ENCODE measurements at regions not wholly inside any gene's neighbourhood (a gene's known extent, or its start where the extent isn't known, plus 50 kb on each side); places are given as distances from the start of the nearest gene placed in this dataset.

DNA sequence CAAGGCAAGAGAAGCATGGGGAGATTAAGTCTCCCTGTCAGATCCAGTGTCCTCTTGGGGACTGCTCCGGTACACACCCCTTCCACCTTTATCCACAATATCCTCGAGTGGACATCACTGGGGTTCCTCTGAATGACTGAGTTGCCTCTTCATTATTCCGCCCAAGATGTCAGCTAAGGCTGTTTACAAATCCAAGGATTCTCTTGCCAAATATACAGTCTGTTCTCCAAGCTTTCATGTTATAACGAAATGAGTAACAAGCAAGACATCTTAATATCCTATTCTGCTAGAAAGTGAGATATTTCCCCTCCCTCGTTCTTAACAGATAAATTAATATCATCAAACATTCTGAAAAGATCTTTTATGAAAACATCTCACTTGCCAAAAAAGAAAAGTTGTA, 314.1 kb upstream of the IRX5 start:
- no peak for DNase-seq

DNA sequence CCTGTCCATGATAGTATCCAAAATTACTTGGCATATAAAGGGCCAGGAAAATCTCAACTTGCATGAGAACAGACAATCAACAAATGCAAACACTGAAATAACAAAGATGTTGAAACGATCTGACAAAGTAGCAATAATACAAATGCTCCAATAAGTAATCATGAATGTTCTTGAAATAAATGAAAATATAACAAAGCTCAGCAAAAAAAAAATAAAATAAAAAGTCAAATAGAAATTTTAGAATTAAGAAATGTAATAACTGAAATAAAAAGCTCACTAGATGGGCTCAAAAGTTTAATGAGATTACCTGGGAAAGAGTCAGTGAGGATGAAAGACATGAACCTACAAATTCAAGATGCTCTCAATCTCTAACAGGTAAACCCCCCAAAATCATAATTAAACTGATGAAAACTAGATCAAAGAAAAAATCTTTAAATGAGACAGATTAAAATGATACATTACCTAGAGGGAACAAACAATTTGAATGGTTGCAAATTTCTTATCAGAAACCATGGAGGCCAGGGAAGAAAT, 319.0 kb upstream of the IRX3 start:
- DNase-seq, result no peak

- no peak for DNase-seq
These were observed 316.1 kb upstream of the IRX3 start for GRCh38 chr16:54602666-54603065.

DNA sequence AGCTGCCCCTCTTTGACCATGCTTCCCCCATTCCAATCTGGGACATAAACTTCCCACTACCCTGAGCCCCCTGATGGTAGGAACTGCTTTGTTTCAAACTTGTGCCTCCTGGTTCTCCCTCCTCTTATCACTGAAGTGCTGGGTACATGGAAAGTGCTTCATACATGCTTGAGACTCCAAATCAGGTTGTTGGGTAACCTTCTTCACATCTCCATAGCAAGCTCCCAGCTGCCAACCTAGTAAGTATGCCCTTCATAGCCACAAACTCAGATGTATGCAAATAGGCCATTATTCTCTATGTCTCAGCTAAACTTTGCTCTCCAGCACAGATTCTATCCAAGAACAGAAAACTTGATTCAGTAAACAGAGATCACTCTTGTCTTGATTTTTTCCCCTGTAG, 310.6 kb upstream of the IRX3 start:
- DNase-seq, result no peak

GRCh38 chr16:54595621-54596020, 309.0 kb upstream of the IRX3 start:
- no peak for DNase-seq

DNA sequence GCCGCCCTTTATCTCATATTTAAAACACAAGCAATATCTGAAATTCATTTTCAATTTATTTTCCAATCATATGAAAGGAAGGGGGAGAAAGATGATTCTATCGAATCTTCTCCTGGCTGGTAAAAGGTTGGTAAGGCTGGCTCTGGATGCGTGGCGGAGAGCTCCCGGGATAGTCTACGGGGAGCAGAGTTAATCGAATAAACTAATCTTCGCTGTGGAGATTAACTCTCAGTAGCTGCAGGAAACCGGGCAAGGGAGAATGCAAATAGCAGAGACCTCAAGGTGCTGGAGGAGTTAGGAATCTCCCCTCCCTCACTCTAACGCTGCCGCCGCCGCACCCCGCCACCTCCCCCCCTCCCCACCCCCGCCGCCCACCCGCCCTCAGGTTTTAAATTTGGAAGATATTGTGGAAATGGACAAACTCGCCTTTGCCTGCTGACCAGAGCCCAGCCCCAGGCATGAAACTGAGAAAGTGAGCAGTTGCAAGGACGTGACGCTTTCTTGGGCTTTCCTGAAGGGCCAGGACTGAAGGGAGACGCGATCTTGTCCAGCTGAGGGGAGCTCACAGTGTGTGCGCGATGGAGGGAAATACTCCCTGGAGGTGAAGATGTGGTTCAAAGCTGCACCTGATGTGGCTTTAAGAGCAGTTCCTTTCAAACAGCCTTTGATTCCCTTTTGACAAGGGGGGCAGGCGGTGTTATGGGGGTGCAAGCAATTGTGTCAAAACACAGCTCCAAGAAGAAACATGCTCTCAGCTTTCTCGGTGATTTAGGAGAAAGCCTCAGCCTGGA, 308.2 kb upstream of the IRX3 start:
- DNase-seq, result no peak

DNA sequence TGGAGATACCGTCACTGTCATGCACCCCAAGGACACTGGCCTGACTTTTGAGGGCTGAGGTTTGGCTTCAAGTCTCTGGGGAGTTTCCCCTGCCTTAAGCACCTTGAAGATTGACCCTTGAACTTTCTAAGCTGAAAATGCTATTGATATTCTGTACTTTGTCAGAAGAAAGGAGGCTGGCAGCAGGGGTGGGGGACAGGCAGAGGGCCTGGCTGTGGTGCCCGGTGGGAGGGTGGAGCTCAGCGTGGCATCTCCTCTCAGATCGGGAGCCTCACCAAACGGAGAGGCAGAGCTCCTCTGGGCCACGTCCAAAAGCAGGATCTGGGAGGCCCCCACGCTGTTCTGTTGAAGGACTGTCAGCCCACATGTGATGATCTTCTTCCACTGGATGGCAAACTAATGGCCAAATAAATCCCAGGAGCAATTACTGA, 305.2 kb upstream of the IRX3 start:
- DNase-seq, result no peak

DNA sequence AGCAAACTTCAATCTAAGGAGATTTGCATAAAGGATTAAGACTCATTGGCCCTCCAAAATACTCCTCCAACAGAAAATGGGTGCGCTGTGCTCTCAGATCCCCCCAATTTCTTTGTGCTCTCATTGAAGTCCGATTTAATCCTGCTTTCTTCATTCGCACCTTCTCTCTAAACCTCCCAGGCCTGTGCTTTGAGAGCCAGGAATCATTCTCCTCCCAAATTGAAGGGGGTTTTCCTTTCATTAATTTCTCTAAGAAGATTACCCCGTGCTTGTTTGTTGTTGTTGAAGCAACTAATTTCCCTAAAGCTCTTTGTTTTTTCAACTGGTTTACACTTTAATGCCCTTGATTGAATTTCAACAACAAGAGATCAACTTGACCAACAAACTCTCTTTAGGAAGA, 304.2 kb upstream of the IRX3 start:
- no peak for DNase-seq

DNA sequence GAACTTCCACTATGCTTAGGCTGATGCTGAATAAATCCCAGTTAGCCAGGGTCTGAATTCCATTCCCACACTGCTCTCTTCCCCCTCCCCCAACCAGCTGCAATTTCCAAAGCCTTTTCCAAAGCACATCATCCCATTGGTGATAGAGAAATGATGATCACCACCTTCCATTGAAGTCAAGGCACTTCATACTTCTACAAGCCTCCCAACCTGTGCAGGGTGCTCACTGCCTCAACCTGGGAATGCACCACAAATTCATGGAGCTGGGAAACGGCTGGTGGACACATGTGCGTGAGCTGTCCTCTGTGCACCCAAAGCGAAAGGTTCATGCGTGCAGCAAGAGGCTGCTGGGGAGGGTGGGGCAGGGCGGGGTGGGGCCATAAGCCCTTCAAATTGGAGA, 302.7 kb upstream of the IRX3 start:
- DNase-seq, result no peak

- DNase-seq, result no peak
These were observed 301.4 kb upstream of the IRX3 start for GRCh38 chr16:54588026-54588425.

GRCh38 chr16:54587176-54587515, 300.6 kb upstream of the IRX3 start:
- no peak for DNase-seq

- DNase-seq, result no peak
These were observed 300.0 kb upstream of the IRX3 start for GRCh38 chr16:54586474-54587175.

- DNase-seq, result no peak
These were observed 299.4 kb upstream of the IRX3 start for GRCh38 chr16:54585998-54586340.

DNA sequence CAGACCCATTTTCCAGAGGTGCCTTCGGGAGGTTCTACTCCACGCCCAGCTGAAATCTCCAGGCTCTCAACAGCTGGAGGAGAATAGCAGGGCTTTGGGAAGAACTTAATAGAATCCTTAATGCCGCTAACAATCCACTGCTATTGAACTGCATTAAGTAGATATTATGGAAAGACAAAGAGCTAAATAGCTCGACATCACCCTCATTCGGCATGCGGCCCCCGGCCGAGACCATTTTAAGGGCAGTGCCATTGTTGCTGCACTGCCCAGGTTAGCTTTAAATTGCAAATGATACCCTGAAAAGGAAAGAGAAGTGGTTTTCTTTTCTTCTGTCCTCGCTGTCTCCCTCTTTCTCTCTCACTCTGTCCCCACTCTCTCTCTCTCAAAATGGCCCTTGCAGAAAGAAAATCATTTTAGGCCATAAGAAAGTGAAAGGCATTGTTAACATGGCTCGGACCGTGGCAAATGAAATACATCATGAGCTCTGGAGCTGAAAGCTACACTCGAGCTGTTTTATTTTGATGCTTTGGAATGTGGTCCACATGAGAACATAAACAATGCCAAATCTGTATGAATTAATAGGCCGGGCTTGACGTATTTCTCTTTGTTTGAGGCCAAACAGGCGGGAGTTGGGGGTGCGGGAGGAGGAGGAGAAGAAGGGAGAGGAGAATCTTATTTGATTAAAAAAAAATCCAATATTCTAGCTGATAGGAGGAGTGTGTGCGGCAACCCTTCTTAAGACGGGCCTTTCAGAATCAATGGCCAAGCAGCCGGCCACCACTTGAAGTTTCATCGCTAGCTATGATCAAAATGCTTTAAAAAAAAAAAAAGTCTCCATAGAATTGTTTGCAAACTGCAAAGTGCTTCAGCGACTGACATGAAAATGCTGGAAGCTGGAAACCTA, 298.8 kb upstream of the IRX3 start:
- no peak for DNase-seq

DNA sequence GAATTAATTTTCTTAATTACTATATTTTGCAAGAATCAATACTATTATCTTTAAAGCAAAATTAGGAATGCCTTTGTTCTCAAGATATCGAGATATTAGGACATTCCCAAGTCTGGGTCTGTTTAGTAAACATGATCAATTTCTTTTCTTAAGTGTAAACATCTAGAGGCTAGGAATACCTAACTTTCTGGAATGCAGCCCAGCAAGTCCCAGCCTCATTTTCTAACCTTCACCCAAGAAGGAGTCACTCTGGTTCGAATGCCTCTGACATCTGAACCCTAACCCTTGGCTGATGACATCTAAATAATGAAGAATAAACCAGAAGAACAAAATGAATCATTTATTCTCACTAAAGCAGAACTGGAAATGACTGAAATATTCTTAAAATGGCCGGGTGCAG, 297.5 kb upstream of the IRX3 start:
- DNase-seq, result no peak

GRCh38 chr16:54582631-54583250, 296.2 kb upstream of the IRX3 start:
- DNase-seq, result no peak

GRCh38 chr16:54579106-54579728, 292.6 kb upstream of the IRX3 start:
- no peak for DNase-seq

GRCh38 chr16:54577651-54578128, 291.1 kb upstream of the IRX3 start:
- no peak for DNase-seq

DNA sequence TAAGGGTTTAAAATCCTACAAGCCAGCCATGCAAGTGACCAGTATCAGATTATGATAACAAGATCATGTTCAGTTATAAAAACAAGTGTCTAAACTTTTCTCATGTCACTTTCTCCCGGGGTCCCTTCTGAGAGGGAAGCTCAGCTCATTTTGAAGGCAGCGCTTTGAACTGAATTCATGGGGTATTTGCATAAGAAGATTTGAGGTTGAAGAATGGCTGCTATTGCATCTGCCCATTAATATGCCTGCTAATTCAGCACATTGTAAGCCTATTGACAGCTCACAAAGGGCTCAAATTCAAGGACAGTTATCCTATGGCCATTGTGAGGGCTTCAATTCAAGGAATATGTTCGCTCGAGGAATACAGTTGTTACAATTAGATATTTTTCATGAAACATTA, 290.2 kb upstream of the IRX3 start:
- no peak for DNase-seq

GRCh38 chr16:54568906-54569807, 282.6 kb upstream of the IRX3 start:
- no peak for DNase-seq

DNA sequence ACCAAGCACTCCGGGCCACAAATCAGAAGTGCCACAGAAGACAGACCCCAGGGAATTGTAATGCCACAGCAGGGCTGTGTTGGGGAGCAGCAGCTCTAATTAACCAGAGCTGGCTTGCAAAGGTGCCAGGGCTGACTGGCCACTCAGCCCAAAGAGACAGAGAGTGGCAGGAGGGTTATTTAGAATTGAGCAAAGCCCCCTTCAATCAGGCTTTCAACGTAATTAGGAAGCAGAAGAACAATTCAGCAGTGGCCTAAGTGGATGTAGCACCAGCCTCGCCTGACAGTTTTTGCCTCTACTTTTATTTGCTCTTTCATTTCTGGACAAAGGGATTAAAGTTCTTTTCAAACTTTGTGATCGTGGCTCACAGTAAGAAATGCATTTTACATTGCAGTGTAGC, 278.3 kb upstream of the IRX3 start:
- DNase-seq, result no peak
